ENCODE measurements at regions not wholly inside any gene's neighbourhood (a gene's known extent, or its start where the extent isn't known, plus 50 kb on each side); places are given as distances from the start of the nearest gene placed in this dataset.

GRCh38 chr5:32955814-32956213 lies 244.7 kb downstream of the NPR3 start:
- TF ChIP-seq, protein P1, sequence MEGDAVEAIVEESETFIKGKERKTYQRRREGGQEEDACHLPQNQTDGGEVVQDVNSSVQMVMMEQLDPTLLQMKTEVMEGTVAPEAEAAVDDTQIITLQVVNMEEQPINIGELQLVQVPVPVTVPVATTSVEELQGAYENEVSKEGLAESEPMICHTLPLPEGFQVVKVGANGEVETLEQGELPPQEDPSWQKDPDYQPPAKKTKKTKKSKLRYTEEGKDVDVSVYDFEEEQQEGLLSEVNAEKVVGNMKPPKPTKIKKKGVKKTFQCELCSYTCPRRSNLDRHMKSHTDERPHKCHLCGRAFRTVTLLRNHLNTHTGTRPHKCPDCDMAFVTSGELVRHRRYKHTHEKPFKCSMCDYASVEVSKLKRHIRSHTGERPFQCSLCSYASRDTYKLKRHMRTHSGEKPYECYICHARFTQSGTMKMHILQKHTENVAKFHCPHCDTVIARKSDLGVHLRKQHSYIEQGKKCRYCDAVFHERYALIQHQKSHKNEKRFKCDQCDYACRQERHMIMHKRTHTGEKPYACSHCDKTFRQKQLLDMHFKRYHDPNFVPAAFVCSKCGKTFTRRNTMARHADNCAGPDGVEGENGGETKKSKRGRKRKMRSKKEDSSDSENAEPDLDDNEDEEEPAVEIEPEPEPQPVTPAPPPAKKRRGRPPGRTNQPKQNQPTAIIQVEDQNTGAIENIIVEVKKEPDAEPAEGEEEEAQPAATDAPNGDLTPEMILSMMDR (IDR thresholded peaks at IDR 0.05; ENCODE audit: low read depth, low read length, missing input control), result no peak
- TF ChIP-seq ZBTB33 (IDR thresholded peaks at IDR 0.05) (no peak), RAD21 (IDR thresholded peaks at IDR 0.05) (no peak), TAF1 (conservative IDR thresholded peaks at IDR 0.05) (no peak), YY1 (IDR thresholded peaks at IDR 0.05) (no peak), EGR1 (IDR thresholded peaks at IDR 0.05; ENCODE audit: low read depth in 2 of 2) (no peak), GABPA (IDR thresholded peaks at IDR 0.05 in 1 of 2, conservative IDR thresholded peaks at IDR 0.05 in 1 of 2) (no peak)
- TF ChIP-seq, protein P2, sequence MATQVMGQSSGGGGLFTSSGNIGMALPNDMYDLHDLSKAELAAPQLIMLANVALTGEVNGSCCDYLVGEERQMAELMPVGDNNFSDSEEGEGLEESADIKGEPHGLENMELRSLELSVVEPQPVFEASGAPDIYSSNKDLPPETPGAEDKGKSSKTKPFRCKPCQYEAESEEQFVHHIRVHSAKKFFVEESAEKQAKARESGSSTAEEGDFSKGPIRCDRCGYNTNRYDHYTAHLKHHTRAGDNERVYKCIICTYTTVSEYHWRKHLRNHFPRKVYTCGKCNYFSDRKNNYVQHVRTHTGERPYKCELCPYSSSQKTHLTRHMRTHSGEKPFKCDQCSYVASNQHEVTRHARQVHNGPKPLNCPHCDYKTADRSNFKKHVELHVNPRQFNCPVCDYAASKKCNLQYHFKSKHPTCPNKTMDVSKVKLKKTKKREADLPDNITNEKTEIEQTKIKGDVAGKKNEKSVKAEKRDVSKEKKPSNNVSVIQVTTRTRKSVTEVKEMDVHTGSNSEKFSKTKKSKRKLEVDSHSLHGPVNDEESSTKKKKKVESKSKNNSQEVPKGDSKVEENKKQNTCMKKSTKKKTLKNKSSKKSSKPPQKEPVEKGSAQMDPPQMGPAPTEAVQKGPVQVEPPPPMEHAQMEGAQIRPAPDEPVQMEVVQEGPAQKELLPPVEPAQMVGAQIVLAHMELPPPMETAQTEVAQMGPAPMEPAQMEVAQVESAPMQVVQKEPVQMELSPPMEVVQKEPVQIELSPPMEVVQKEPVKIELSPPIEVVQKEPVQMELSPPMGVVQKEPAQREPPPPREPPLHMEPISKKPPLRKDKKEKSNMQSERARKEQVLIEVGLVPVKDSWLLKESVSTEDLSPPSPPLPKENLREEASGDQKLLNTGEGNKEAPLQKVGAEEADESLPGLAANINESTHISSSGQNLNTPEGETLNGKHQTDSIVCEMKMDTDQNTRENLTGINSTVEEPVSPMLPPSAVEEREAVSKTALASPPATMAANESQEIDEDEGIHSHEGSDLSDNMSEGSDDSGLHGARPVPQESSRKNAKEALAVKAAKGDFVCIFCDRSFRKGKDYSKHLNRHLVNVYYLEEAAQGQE (IDR thresholded peaks at IDR 0.05), result no peak
